NCI-H1436 (cell line): ENCODE measurements at regions not wholly inside any gene's neighbourhood (a gene's known extent, or its start where the extent isn't known, plus 50 kb on each side); places are given as distances from the start of the nearest gene placed in this dataset.

Source experiments
- DNase-seq: peaks from one replicate; lab custom pipeline; 2025; lab: John Stamatoyannopoulos, UW

GRCh38 chr16:80176114-80176513 is 364.7 kb upstream of the DYNLRB2 start:
- DNase-seq, result no peak

- no peak for DNase-seq
Measured at GRCh38 chr16:80175011-80175410, 365.8 kb upstream of the DYNLRB2 start.

- DNase-seq, result no peak
Measured at GRCh38 chr16:80174416-80174815, 366.4 kb upstream of the DYNLRB2 start.

- no peak for DNase-seq
Measured at GRCh38 chr16:80171746-80172145, 369.0 kb upstream of the DYNLRB2 start.

- no peak for DNase-seq
Measured at GRCh38 chr16:80171199-80171598, 369.6 kb upstream of the DYNLRB2 start.

- no peak for DNase-seq
Measured at GRCh38 chr16:80167657-80168390, 373.0 kb upstream of the DYNLRB2 start.

- no peak for DNase-seq
Measured at GRCh38 chr16:80166082-80166481, 374.7 kb upstream of the DYNLRB2 start.

GRCh38 chr16:80164966-80165550 is 375.7 kb upstream of the DYNLRB2 start:
- DNase-seq, result no peak

- DNase-seq, result no peak
Measured at GRCh38 chr16:80163339-80163738, 377.5 kb upstream of the DYNLRB2 start.

GRCh38 chr16:80161799-80162739 is 378.7 kb upstream of the DYNLRB2 start:
- DNase-seq, result no peak

- no peak for DNase-seq
Measured at GRCh38 chr16:80158766-80159165, 382.0 kb upstream of the DYNLRB2 start.

- DNase-seq, result no peak
Measured at GRCh38 chr16:80151722-80152111, 389.1 kb upstream of the DYNLRB2 start.

- DNase-seq, result no peak
Measured at GRCh38 chr16:80150978-80151721, 389.6 kb upstream of the DYNLRB2 start.

- DNase-seq, result no peak
Measured at GRCh38 chr16:80148826-80149225, 392.0 kb upstream of the DYNLRB2 start.

- DNase-seq, result no peak
Measured at GRCh38 chr16:80147026-80147655, 393.7 kb upstream of the DYNLRB2 start.

- DNase-seq, result no peak
Measured at GRCh38 chr16:80144191-80144590, 396.6 kb upstream of the DYNLRB2 start.

GRCh38 chr16:80142940-80143339 is 397.9 kb upstream of the DYNLRB2 start:
- DNase-seq, result no peak

- no peak for DNase-seq
Measured at GRCh38 chr16:80142281-80142680, 398.5 kb upstream of the DYNLRB2 start.

GRCh38 chr16:80129791-80130190 is 411.0 kb upstream of the DYNLRB2 start:
- no peak for DNase-seq

GRCh38 chr16:80125677-80126076 is 415.1 kb upstream of the DYNLRB2 start:
- DNase-seq, result no peak

GRCh38 chr16:80123189-80123588 is 417.6 kb upstream of the DYNLRB2 start:
- no peak for DNase-seq

GRCh38 chr16:80122115-80122514 is 418.7 kb upstream of the DYNLRB2 start:
- no peak for DNase-seq
